IMR-90 (cell line): ENCODE measurements at regions not wholly inside any gene's neighbourhood (a gene's known extent, or its start where the extent isn't known, plus 50 kb on each side); places are given as distances from the start of the nearest gene placed in this dataset.

ENCODE experiments used
- ATAC-seq: fragments of 200-7000 bp; cut with Tn5 transposase; 2 replicates; pipeline ENCODE4 v1.9.1; 2020; ENCODE audit warnings: low read depth, mild to moderate bottlenecking, moderate library complexity
- BruUV-seq: library from RNA; stranded (reverse); fragments of 400-500 nt; replicated peaks from 2 replicates; lab custom pipeline; 2021; lab: Mats Ljungman, UMichigan
- CTCF ChIA-PET: fragments of 300-600 bp; formaldehyde crosslinking; extraction: SDS; loops from one replicate; lab custom pipeline; 2021; ENCODE audit warnings: antibody characterized with exemption; lab: Yijun Ruan, JAX
- POLR2A ChIA-PET: fragments of 300-600 bp; sonication (Branson Sonifier 250); formaldehyde crosslinking; loops from one replicate; lab custom pipeline; 2022; ENCODE audit warnings: antibody characterized with exemption; ENCODE audit not compliant: unreplicated experiment; lab: Charles Lee
- DNase-seq: peaks from one replicate; pipeline ENCODE4 v3.0.0; 2013
- H2AFZ ChIP-seq: replicated peaks from 2 replicates; pipeline ENCODE3; 2013; ENCODE audit warnings: low read length, mild to moderate bottlenecking; ENCODE audit not compliant: poor library complexity
- H2AK5ac ChIP-seq: 2 replicates; pipeline ENCODE4 v1.6.1; 2013; ENCODE audit warnings: low read depth, low read length, inconsistent platforms
- H2AK9ac ChIP-seq: replicated peaks from 2 replicates; pipeline ENCODE3; 2013; ENCODE audit warnings: mild to moderate bottlenecking, low read depth, low read length, moderate library complexity; ENCODE audit not compliant: poor library complexity
- H2BK120ac ChIP-seq: 2 replicates; pipeline ENCODE4 v1.6.1; 2013; ENCODE audit warnings: low read depth, low read length, inconsistent platforms
- H2BK15ac ChIP-seq: 3 replicates; pipeline ENCODE4 v1.6.1; 2013; ENCODE audit warnings: low read depth, low read length, inconsistent platforms
- H2BK20ac ChIP-seq: 2 replicates; pipeline ENCODE4 v1.6.1; 2013; ENCODE audit warnings: low read depth, mild to moderate bottlenecking, inconsistent platforms, low read length, moderate library complexity
- H2BK5ac ChIP-seq: 2 replicates; pipeline ENCODE4 v1.6.1; 2013; ENCODE audit warnings: mild to moderate bottlenecking, low read depth, low read length, inconsistent platforms; ENCODE audit not compliant: poor library complexity, severe bottlenecking
- H3K14ac ChIP-seq: replicated peaks from 2 replicates; pipeline ENCODE4 v1.6.1; 2013; ENCODE audit warnings: low read depth, low read length, inconsistent platforms
- H3K18ac ChIP-seq: 2 replicates; pipeline ENCODE4 v1.6.1; 2013; ENCODE audit warnings: low read depth, low read length, control low read depth
- H3K23ac ChIP-seq: 2 replicates; pipeline ENCODE4 v1.6.1; 2013; ENCODE audit warnings: low read depth, low read length, inconsistent platforms
- H3K27ac ChIP-seq: 2 replicates; pipeline ENCODE4 v1.5.1; 2013; ENCODE audit warnings: mild to moderate bottlenecking, control low read depth, low read length; ENCODE audit not compliant: insufficient read depth
- H3K27me3 ChIP-seq: 2 replicates; pipeline ENCODE4 v1.6.1; 2013; ENCODE audit warnings: low read length; ENCODE audit not compliant: control insufficient read depth, insufficient read depth
- H3K36me3 ChIP-seq: 2 replicates; pipeline ENCODE4 v1.6.1; 2013; ENCODE audit warnings: low read length, mixed read lengths; ENCODE audit not compliant: control insufficient read depth, insufficient read depth
- H3K4ac ChIP-seq: 2 replicates; pipeline ENCODE4 v1.6.1; 2013; ENCODE audit warnings: low read depth, low read length, inconsistent platforms
- H3K4me1 ChIP-seq: 2 replicates; pipeline ENCODE4 v1.6.1; 2013; ENCODE audit warnings: low read length, mixed read lengths; ENCODE audit not compliant: control insufficient read depth, insufficient read depth
- H3K4me2 ChIP-seq: 2 replicates; pipeline ENCODE4 v1.6.1; 2013; ENCODE audit warnings: low read depth, mild to moderate bottlenecking, control low read depth, low read length, moderate library complexity
- H3K4me3 ChIP-seq: 2 replicates; pipeline ENCODE4 v1.5.1; 2013; ENCODE audit warnings: low read depth, mild to moderate bottlenecking, control low read depth, low read length, moderate library complexity; ENCODE audit not compliant: insufficient read depth
- H3K56ac ChIP-seq: 2 replicates; pipeline ENCODE4 v1.6.1; 2013; ENCODE audit warnings: low read length, inconsistent platforms; ENCODE audit not compliant: insufficient read depth; ENCODE audit errors: extremely low read depth
- H3K79me1 ChIP-seq, 2 experiments: 2 replicates each; pipeline ENCODE4 v1.6.1; 2013; ENCODE audit warnings: low read length in 2 of 2, inconsistent platforms in 1 of 2, low read depth in 1 of 2
- H3K9ac ChIP-seq: 2 replicates; pipeline ENCODE4 v1.6.1; 2013; ENCODE audit warnings: low read depth, low read length, control low read depth
- H3K9me1 ChIP-seq: 2 replicates; pipeline ENCODE4 v1.6.1; 2013; ENCODE audit warnings: low read length, inconsistent platforms; ENCODE audit not compliant: insufficient read depth
- H3K9me3 ChIP-seq: 2 replicates; pipeline ENCODE4 v1.6.1; 2013; ENCODE audit warnings: low read length; ENCODE audit not compliant: control insufficient read depth, insufficient read depth
- H4K20me1 ChIP-seq: 2 replicates; pipeline ENCODE4 v1.6.1; 2013; ENCODE audit warnings: low read length, inconsistent platforms; ENCODE audit not compliant: insufficient read depth
- H4K5ac ChIP-seq: 2 replicates; pipeline ENCODE4 v1.6.1; 2013; ENCODE audit warnings: mild to moderate bottlenecking, low read depth, low read length, control low read depth
- H4K8ac ChIP-seq, 2 experiments: 2 replicates each; pipeline ENCODE4 v1.6.1; 2013; ENCODE audit warnings: low read depth in 2 of 2, low read length in 2 of 2, control low read depth in 1 of 2, inconsistent platforms in 1 of 2
- H4K91ac ChIP-seq: 2 replicates; pipeline ENCODE4 v1.6.1; 2013; ENCODE audit warnings: low read depth, low read length, inconsistent platforms; ENCODE audit not compliant: insufficient read depth
- BHLHE40 ChIP-seq: fragments of 150-350 bp; IDR thresholded peaks from 2 replicates; pipeline ENCODE4 v1.6.1; 2016; ENCODE audit warnings: mild to moderate bottlenecking, low read depth, low read length
- CHD1 ChIP-seq: IDR thresholded peaks from 2 replicates; pipeline ENCODE4 v1.6.1; 2012; ENCODE audit warnings: low read depth, low read length, improper control_type of control experiment
- ELK1 ChIP-seq: fragments of 150-350 bp; IDR thresholded peaks from 2 replicates; pipeline ENCODE4 v1.6.1; 2016; ENCODE audit warnings: low read depth, mild to moderate bottlenecking, low read length, moderate library complexity, borderline replicate concordance
- FOS ChIP-seq: fragments of 150-350 bp; IDR thresholded peaks from 2 replicates; pipeline ENCODE4 v1.6.1; 2016; ENCODE audit warnings: low read depth, low read length
- NFE2L2 ChIP-seq: fragments of 150-350 bp; IDR thresholded peaks from 2 replicates; pipeline ENCODE4 v1.6.1; 2016; ENCODE audit warnings: low read depth, mild to moderate bottlenecking, low read length
- POLR2A ChIP-seq: IDR thresholded peaks from 2 replicates; pipeline ENCODE4 v1.6.1; 2012; ENCODE audit warnings: mild to moderate bottlenecking, low read depth, low read length
- RAD21 ChIP-seq: IDR thresholded peaks from 2 replicates; pipeline ENCODE4 v1.6.1; 2012; ENCODE audit warnings: low read length, improper control_type of control experiment
- SMC3 ChIP-seq: fragments of 150-350 bp; IDR thresholded peaks from 2 replicates; pipeline ENCODE4 v1.6.1; 2016; ENCODE audit warnings: low read depth, mild to moderate bottlenecking, antibody characterized with exemption, low read length, moderate library complexity
- USF2 ChIP-seq: fragments of 150-350 bp; IDR thresholded peaks from 2 replicates; pipeline ENCODE4 v1.6.1; 2017; ENCODE audit warnings: mild to moderate bottlenecking, antibody characterized with exemption, low read length, low read depth
- WGBS, 2 experiments: methylation state at CpG; one replicate each; pipeline versions ENCODE4 v1.1.5 to v1.1.7; 2013; ENCODE audit warnings: missing lambda C conversion rate in 2 of 2; ENCODE audit not compliant: insufficient read length in 1 of 2; ENCODE audit errors: extremely low coverage in 2 of 2; 5-methylcytosine and 5-hydroxymethylcytosine counted together
- dilution Hi-C: fragments of 300-500 bp; cut with HindIII; formaldehyde crosslinking; loops from one replicate; pipeline ENCODE4 v1.14.3; 2018; ENCODE audit warnings: low sequenced_read_pairs; ENCODE audit not compliant: unreplicated experiment
- in situ Hi-C: fragments of 300-500 bp; cut with MboI; formaldehyde crosslinking; loops from 3 replicates; pipeline ENCODE4 v1.14.3; 2019; ENCODE audit warnings: low sequenced_read_pairs, inconsistent platforms, mixed read lengths
- intact Hi-C: fragments of 100-400 bp; cut with micrococcal nuclease; formaldehyde crosslinking; loops from 2 replicates; pipeline ENCODE4 v1.10.0; 2022

- no peak overlapping the region for H3K4ac ChIP-seq
- H3K27ac ChIP-seq = no peak overlapping the region
- H3K79me1 ChIP-seq = no peaks in the 10 kb centered on the region
- ATAC-seq (no peak), DNase-seq (no peak)
- TF ChIP-seq USF2 (no peak), POLR2A (no peak), FOS (no peak), SMC3 (no peak), NFE2L2 (no peak), ELK1 (no peak), CHD1 (no peak), RAD21 (no peak), BHLHE40 (no peak)
- H2AK9ac ChIP-seq = no peak overlapping the region
- H3K18ac ChIP-seq = no peak overlapping the region
- no peaks in the 10 kb centered on the region for H3K27me3 ChIP-seq
- H3K9me3 ChIP-seq = no peaks in the 10 kb centered on the region
- no peak overlapping the region for H2AFZ ChIP-seq
- H2AK5ac ChIP-seq = no peak overlapping the region
- in situ Hi-C loops = no loop called here
- H4K5ac ChIP-seq = no peak overlapping the region
- no peak overlapping the region for H3K4me2 ChIP-seq
- H2BK120ac ChIP-seq = no peak overlapping the region
- BruUV-seq = no TSS peak
- H3K4me3 ChIP-seq = no peak overlapping the region
- H2BK15ac ChIP-seq = no peak overlapping the region
- intact Hi-C loops = no loop called here
- ChIA-PET POLR2A (interaction anchor here (0.6 kb wide), 1 partner anchor 33 kb away, joined by 6 read pairs; no protein-coding TSS in a partner anchor), CTCF (no interaction called here)
- no peaks in the 10 kb centered on the region for H3K9me1 ChIP-seq
- no CpG with 5 or more reads among the region's 1 CpG for WGBS, 2 experiments
- no peaks in the 10 kb centered on the region for H4K20me1 ChIP-seq
- no peak overlapping the region for H3K56ac ChIP-seq
- H2BK5ac ChIP-seq = no peak overlapping the region
- H3K23ac ChIP-seq = no peak overlapping the region
- dilution Hi-C loops = no loop called here
- no peak overlapping the region for H2BK20ac ChIP-seq
- no peaks in the 10 kb centered on the region for H3K36me3 ChIP-seq
- H4K8ac ChIP-seq = no peak overlapping the region
- H4K91ac ChIP-seq = no peak overlapping the region
- H3K14ac ChIP-seq = no peak overlapping the region
- H3K4me1 ChIP-seq = no peaks in the 10 kb centered on the region
- no peak overlapping the region for H3K9ac ChIP-seq
These were observed 135.3 kb upstream of the WWC1 start for GRCh38 chr5:168156170-168156569.
